ENCODE measurements at regions not wholly inside any gene's neighbourhood (a gene's known extent, or its start where the extent isn't known, plus 50 kb on each side); places are given as distances from the start of the nearest gene placed in this dataset.

DNA sequence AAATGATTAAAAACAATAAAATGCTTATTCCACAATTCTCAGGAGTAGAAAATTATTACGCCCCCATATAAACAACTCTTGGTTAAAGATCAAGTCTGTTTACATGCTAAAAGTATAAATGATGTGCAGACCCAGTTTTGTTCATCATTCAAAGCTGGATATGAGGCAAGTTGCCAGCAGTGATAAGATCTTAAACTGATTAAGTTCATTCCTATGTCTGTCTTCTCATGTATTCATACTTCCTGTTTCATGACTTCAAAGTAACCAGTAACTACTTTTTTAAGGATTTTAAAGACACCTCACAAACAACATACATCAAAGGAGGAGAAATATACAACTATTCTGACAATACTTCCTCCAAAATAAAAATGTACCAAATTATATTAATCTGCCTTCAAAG is 55.0 kb upstream of the ARHGAP32 start:
- Mint-ChIP-seq H3K36me3 (ENCODE audit: unreplicated experiment) (no peaks in the 10 kb centered on the region), H3K27me3 (ENCODE audit: unreplicated experiment) (no peaks in the 10 kb centered on the region), H3K4me3 (ENCODE audit: unreplicated experiment) (no peak overlapping the region), H3K4me1 (ENCODE audit: low read depth, unreplicated experiment) (peaks cover 17% of the 10 kb centered on the region), H3K27ac (ENCODE audit: unreplicated experiment) (no peak overlapping the region), H3K9me3 (ENCODE audit: unreplicated experiment) (no peaks in the 10 kb centered on the region)
- DNase-seq = no peak
- TF ChIP-seq, protein P1, sequence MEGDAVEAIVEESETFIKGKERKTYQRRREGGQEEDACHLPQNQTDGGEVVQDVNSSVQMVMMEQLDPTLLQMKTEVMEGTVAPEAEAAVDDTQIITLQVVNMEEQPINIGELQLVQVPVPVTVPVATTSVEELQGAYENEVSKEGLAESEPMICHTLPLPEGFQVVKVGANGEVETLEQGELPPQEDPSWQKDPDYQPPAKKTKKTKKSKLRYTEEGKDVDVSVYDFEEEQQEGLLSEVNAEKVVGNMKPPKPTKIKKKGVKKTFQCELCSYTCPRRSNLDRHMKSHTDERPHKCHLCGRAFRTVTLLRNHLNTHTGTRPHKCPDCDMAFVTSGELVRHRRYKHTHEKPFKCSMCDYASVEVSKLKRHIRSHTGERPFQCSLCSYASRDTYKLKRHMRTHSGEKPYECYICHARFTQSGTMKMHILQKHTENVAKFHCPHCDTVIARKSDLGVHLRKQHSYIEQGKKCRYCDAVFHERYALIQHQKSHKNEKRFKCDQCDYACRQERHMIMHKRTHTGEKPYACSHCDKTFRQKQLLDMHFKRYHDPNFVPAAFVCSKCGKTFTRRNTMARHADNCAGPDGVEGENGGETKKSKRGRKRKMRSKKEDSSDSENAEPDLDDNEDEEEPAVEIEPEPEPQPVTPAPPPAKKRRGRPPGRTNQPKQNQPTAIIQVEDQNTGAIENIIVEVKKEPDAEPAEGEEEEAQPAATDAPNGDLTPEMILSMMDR (IDR thresholded peaks at IDR 0.05; ENCODE audit: partially characterized antibody, unreplicated experiment) = no peak

DNA sequence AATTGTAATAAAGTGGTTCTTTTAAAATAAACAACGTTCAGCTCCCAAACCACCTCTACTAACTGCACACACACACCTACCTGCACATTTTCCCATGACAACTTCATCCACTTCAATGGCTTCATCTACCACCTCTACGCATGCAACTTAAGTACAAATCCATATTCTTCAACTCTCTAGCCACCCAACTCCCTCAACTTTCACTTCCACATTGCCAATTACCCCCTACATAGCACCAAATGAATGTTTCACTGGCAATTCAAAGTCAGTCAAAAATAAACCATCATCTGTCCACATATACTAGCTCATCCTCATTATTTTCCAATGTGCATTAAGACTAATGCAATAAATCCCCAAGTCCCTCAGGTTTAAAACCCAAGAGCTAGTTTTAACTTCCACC is 50.7 kb upstream of the ARHGAP32 start:
- no peak overlapping the region for H3K4me3 Mint-ChIP-seq (ENCODE audit: unreplicated experiment)
- no peaks in the 10 kb centered on the region for H3K9me3 Mint-ChIP-seq (ENCODE audit: unreplicated experiment)
- no peaks in the 10 kb centered on the region for H3K36me3 Mint-ChIP-seq (ENCODE audit: unreplicated experiment)
- H3K27ac Mint-ChIP-seq (ENCODE audit: unreplicated experiment) = no peak overlapping the region
- no peaks in the 10 kb centered on the region for H3K27me3 Mint-ChIP-seq (ENCODE audit: unreplicated experiment)
- TF ChIP-seq, protein P1 (IDR thresholded peaks at IDR 0.05; ENCODE audit: partially characterized antibody, unreplicated experiment) = no peak
- no peak for DNase-seq
- peaks cover 9% of the 10 kb centered on the region for H3K4me1 Mint-ChIP-seq (ENCODE audit: low read depth, unreplicated experiment)
